Activated CD4-positive, alpha-beta T cell treated with anti-CD3 and anti-CD28 coated beads, Interleukin-2, amount 10 ng/mL, durations not matched to agents 24 days and 14 days (primary cell): ENCODE measurements at regions not wholly inside any gene's neighbourhood (a gene's known extent, or its start where the extent isn't known, plus 50 kb on each side); places are given as distances from the start of the nearest gene placed in this dataset.
"Not testable (repeated sequence)": the region's sequence is repeated elsewhere in the genome, so short reads cannot be mapped to it uniquely, and the experiment has no call there.

Experiments
- DNase-seq: peaks from one replicate; pipeline ENCODE4 v3.0.0; 2022
- H3K27ac Mint-ChIP-seq: one replicate; pipeline ENCODE4 v1.8.0; 2022; ENCODE audit warnings: mild to moderate bottlenecking, mixed read lengths
- H3K27me3 Mint-ChIP-seq: one replicate; pipeline ENCODE4 v1.8.0; 2022; ENCODE audit warnings: mixed read lengths
- H3K36me3 Mint-ChIP-seq: one replicate; pipeline ENCODE4 v1.8.0; 2022; ENCODE audit warnings: low read depth, mild to moderate bottlenecking, mixed read lengths
- H3K4me1 Mint-ChIP-seq: one replicate; pipeline ENCODE4 v1.8.0; 2021; ENCODE audit warnings: mixed read lengths
- H3K4me3 Mint-ChIP-seq: one replicate; pipeline ENCODE4 v1.8.0; 2022; ENCODE audit warnings: mild to moderate bottlenecking, moderate library complexity, mixed read lengths
- H3K9me3 Mint-ChIP-seq: one replicate; pipeline ENCODE4 v1.8.0; 2021; ENCODE audit warnings: mixed read lengths
- intact Hi-C: fragments of 100-400 bp; cut with micrococcal nuclease; formaldehyde crosslinking; loops from one replicate; pipeline ENCODE4 v1.15.1; 2023

DNA sequence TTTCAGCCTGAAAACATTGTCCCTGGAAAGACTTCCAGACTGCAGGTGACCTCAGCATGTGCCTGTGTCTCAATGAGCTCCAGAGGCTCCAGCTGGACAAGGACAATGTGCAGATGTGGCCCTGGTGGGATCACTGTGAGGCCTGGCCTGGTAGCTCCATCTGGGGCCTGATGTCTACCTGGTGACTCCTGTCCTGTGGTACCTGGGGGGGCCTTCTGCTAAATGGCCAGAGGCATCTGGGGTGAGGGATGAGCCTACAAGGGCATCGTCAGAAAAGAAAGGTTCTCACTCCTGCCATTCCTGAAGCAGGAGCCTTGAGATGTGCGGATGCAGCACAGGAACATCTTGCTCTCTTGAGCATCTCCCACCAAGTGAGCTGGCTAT, 1494.0 kb upstream of the TPTE start:
- H3K27ac Mint-ChIP-seq, H3K4me1 Mint-ChIP-seq, H3K36me3 Mint-ChIP-seq, H3K4me3 Mint-ChIP-seq, H3K27me3 Mint-ChIP-seq, H3K9me3 Mint-ChIP-seq, intact Hi-C loops, DNase-seq: not testable (repeated sequence)

DNA sequence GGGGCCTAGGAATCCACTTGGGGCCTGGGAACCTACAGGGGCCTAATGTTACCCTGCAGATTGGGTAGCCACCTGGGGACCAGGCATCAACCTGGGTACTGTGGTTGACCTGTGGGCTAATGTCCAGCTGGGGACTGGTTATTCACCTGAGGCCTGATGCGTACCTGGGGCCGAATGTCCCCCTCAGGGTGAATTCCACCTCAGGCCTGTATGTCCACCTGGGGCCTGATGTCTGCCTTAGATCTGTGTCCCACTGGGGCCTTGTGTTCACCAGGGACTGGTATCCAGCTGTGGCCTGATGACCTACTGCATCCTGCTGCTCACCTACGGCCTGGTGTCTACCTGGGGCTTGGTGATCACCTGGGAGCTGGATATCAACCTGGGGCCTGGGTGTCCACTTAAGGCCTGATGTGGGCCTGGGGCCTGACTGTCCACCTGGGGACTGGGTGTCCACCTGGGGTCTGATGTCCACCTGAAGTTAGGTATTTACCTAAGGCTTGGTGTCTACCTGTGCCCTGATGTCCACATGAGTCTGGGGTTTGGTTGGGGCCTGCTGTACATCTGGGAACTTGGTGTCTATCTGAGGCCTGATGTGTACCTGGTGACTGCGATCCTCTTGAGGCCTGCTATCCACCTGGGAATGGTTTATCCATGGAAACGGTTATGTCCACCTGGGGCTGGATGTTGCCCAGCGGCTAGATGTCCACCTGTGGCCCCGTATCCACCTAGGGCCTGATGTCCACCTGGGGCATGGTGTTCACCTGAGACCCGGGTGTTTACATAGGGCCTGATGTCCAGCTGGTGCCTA, 1492.6 kb upstream of the TPTE start:
- peak; percentile 55 for DNase-seq
- H3K4me3 Mint-ChIP-seq, H3K4me1 Mint-ChIP-seq, H3K27me3 Mint-ChIP-seq, intact Hi-C loops, H3K36me3 Mint-ChIP-seq, H3K27ac Mint-ChIP-seq, H3K9me3 Mint-ChIP-seq: not testable (repeated sequence)

- H3K36me3 Mint-ChIP-seq, H3K4me3 Mint-ChIP-seq, H3K27me3 Mint-ChIP-seq, DNase-seq, intact Hi-C loops, H3K27ac Mint-ChIP-seq, H3K9me3 Mint-ChIP-seq, H3K4me1 Mint-ChIP-seq: not testable (repeated sequence)
Observed at GRCh38 chr21:9030141-9030665, 1491.2 kb upstream of the TPTE start.

GRCh38 chr21:9031482-9032374, 1489.7 kb upstream of the TPTE start:
- H3K27ac Mint-ChIP-seq, H3K36me3 Mint-ChIP-seq, intact Hi-C loops, H3K9me3 Mint-ChIP-seq, H3K27me3 Mint-ChIP-seq, H3K4me1 Mint-ChIP-seq, H3K4me3 Mint-ChIP-seq: not testable (repeated sequence)
- peak; percentile 51 for DNase-seq

DNA sequence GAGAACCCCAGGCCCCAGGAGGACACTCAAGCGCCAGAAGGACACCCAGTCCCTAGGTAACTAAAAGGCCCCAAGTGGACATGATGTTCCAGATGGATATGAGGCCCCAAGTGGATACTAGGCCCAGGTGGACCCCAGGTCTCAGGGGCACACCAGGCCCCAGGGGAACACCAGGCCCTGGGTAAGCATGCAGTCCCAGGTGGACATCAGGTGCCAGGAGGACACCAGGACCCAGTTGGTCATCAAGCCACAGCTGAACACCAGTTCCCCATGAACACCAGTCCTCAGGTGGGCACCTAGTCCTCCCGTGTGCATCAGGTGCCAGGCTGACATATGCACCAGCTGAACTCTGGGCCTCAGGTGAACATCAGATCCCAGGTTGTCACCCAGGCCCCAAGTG, 1488.8 kb upstream of the TPTE start:
- H3K27ac Mint-ChIP-seq, H3K4me3 Mint-ChIP-seq, intact Hi-C loops, H3K9me3 Mint-ChIP-seq, H3K4me1 Mint-ChIP-seq, H3K27me3 Mint-ChIP-seq, H3K36me3 Mint-ChIP-seq: not testable (repeated sequence)
- peak; percentile 49 for DNase-seq

DNA sequence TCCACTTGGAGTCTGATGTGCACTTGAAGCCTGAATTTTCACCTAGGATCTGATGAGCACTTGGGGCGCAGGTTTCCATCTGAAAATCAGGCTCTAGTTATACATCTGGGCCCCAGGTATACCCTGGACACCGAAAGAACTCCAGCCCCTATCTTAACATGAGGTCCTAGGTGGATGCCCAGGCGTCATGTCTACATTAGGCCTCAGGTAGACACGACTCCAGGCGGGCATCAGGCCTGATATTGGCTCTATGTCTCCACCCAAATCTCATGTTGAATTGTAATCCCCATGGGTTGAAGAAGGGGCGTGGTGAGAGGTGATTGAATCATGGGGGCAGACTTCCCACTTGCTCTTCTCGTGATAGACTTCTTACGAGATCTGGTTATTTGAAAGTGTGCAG, 1488.1 kb upstream of the TPTE start:
- intact Hi-C loops, H3K27ac Mint-ChIP-seq, H3K36me3 Mint-ChIP-seq, H3K4me1 Mint-ChIP-seq, H3K9me3 Mint-ChIP-seq, H3K4me3 Mint-ChIP-seq, H3K27me3 Mint-ChIP-seq: not testable (repeated sequence)
- peak; percentile 43 for DNase-seq

DNA sequence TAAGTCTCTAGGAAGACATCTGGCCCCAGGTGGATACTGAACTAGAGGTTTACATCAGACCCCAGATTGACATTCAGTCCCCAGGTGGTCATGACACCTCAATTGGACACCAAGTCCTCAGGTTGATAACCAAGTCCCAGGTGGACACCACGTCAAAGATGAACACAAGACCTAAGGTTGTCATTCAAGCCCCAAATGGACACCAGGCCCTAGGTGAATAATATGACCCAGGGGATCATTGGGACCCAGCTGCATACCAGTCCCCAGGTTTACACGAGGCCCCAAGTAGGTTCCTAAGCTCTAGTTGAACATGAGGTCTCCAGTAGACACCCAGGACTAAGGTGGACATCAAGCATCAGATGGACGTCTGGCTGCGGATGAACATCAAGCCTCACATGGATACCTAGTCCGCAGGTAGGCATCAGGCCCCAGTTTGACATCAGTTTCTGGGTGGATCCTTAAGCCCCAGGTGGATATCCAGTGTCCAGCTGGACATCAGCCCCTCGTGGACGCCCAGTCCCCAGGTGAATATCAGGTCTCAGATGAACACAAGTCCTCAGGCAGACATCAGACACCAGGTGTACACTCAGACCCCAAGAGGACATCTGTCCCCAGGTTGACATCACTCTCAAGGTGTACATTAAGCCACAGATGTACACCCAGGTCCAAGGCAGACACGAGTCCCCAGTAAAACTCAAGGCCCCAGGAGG, 1486.7 kb upstream of the TPTE start:
- peak; percentile 54 for DNase-seq
- not testable (repeated sequence) for H3K4me3 Mint-ChIP-seq

DNA sequence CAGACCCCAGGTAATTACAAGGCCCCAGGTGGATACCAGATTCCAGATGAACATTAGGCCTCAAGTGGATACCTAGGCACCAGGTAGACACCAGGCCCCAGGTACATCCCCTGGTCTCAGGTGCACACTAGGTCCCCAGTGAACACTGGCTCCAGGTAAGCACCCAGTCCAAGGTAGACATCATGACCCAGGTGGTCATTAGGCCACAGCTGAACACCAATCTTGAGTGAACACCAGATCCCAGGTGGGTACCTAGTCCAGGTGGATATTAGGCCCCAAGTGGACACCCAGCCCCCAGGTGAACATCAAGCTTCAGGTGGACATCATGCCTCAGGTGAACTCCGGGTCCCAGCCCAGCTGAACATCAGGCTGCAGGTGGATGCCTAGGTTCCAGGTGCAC, 1486.2 kb upstream of the TPTE start:
- intact Hi-C loops, H3K9me3 Mint-ChIP-seq, H3K27ac Mint-ChIP-seq, H3K4me1 Mint-ChIP-seq, H3K36me3 Mint-ChIP-seq, H3K4me3 Mint-ChIP-seq, H3K27me3 Mint-ChIP-seq: not testable (repeated sequence)
- DNase-seq: peak; percentile 53

More for the DNA sequence above, 1486.7 kb upstream of the TPTE start:
- H3K27me3 Mint-ChIP-seq, intact Hi-C loops, H3K9me3 Mint-ChIP-seq, H3K4me1 Mint-ChIP-seq, H3K27ac Mint-ChIP-seq, H3K36me3 Mint-ChIP-seq: not testable (repeated sequence)

- H3K9me3 Mint-ChIP-seq, H3K27me3 Mint-ChIP-seq, intact Hi-C loops, H3K27ac Mint-ChIP-seq, H3K4me3 Mint-ChIP-seq, H3K36me3 Mint-ChIP-seq, H3K4me1 Mint-ChIP-seq: not testable (repeated sequence)
- peak; percentile 21 for DNase-seq
Observed at GRCh38 chr21:9035970-9036369, 1485.4 kb upstream of the TPTE start.

GRCh38 chr21:9036966-9037587, 1484.3 kb upstream of the TPTE start:
- H3K4me3 Mint-ChIP-seq, H3K4me1 Mint-ChIP-seq, intact Hi-C loops, H3K27ac Mint-ChIP-seq, DNase-seq, H3K9me3 Mint-ChIP-seq, H3K27me3 Mint-ChIP-seq, H3K36me3 Mint-ChIP-seq: not testable (repeated sequence)

DNA sequence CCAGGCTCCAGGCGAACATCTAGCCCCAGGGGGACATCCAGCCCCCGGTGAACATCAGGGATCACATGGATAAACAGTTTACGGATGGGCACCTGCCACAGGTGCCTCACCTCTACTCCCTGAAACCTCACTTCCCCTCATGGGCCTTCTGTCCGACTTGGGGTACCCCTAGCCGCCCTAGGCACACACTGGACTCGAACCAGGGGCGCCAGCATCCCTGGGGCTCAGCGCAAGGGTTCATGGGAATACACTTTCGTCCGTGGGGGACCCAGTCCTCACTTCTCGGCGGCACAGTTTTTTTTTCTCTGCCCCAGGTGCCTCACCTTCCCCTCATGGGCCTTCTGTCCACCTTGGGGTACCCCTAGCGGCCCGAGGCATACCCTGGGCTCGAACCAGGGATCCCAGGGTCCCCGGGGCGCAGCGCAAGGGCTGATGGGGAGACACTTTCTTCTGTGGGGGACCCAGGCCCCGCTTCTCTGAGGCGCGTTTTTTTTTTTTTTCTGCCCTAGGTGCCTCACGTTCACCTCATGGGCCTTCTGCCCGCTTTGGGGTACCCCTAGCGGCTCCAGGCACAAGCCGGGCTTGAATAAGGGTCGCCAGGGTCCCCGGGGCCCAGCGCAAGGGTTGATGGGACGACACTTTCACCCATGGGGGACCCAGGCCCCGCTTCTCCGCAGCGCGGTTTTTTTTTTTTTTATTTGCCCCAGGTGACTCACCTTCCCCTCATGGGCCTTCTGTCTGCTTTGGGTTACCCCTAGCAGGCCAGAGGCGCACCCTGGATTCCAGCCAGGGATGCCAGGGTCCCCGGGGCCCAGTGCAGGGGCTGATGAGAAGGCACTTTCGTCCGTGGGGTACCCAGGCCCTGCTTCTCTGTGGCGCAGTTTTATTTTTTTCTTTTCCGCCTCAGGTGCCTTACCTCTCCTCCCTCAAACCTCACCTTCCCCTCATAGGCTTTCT, 1483.5 kb upstream of the TPTE start:
- H3K27me3 Mint-ChIP-seq, DNase-seq, H3K27ac Mint-ChIP-seq, intact Hi-C loops, H3K36me3 Mint-ChIP-seq, H3K4me1 Mint-ChIP-seq, H3K9me3 Mint-ChIP-seq, H3K4me3 Mint-ChIP-seq: not testable (repeated sequence)

GRCh38 chr21:9039520-9040365, 1481.6 kb upstream of the TPTE start:
- DNase-seq, H3K4me3 Mint-ChIP-seq, H3K36me3 Mint-ChIP-seq, H3K9me3 Mint-ChIP-seq, H3K27me3 Mint-ChIP-seq, H3K27ac Mint-ChIP-seq, H3K4me1 Mint-ChIP-seq, intact Hi-C loops: not testable (repeated sequence)
